ENCODE measurements at regions not wholly inside any gene's neighbourhood (a gene's known extent, or its start where the extent isn't known, plus 50 kb on each side); places are given as distances from the start of the nearest gene placed in this dataset.

- H3K23me2 ChIP-seq (ENCODE audit: insufficient read length, low read depth, low read length, poor library complexity, severe bottlenecking), result no peaks in the 10 kb centered on the region
- H4K5ac ChIP-seq (ENCODE audit: insufficient read length, low read depth, low read length), result no peak overlapping the region
- H2AK5ac ChIP-seq (ENCODE audit: insufficient read length, low read length), result no peak overlapping the region
- H2BK15ac ChIP-seq (ENCODE audit: low read depth, low read length), result no peak overlapping the region
- H3K79me2 ChIP-seq (ENCODE audit: insufficient read depth, low read length), result no peaks in the 10 kb centered on the region
- Mint-ChIP-seq H3K4me1 (peaks cover 5 to 8% of the 10 kb centered on the region in 2 experiments), H3K4me3 (no peak overlapping the region), H3K27ac (no peak overlapping the region), H3K36me3 (ENCODE audit: insufficient read depth in 1 of 3, low read depth in 3 of 3) (no peaks in the 10 kb centered on the region), H3K9me3 (no peaks in the 10 kb centered on the region), H3K27me3 (ENCODE audit: low read depth) (peaks cover 9% of the 10 kb centered on the region)
- H4K91ac ChIP-seq (ENCODE audit: insufficient read length, low read depth, low read length), result no peak overlapping the region
- H3K9me3 ChIP-seq (ENCODE audit: control insufficient read depth, low read depth, low read length), result no peaks in the 10 kb centered on the region
- no peaks in the 10 kb centered on the region for H3K79me1 ChIP-seq (ENCODE audit: insufficient read depth, low read depth, low read length, poor library complexity, severe bottlenecking)
- H3K56ac ChIP-seq (ENCODE audit: insufficient read length, low read depth, low read length), result no peak overlapping the region
- no peak overlapping the region for H3K23ac ChIP-seq (ENCODE audit: insufficient read length, low read depth, low read length)
- no peak overlapping the region for H2AFZ ChIP-seq (ENCODE audit: low read length)
- no peak overlapping the region for H3K27ac ChIP-seq (ENCODE audit: insufficient read length, low read depth, low read length)
- no peak overlapping the region for H3K9ac ChIP-seq (ENCODE audit: extremely low read depth, insufficient read length, low read length)
- H3K18ac ChIP-seq (ENCODE audit: insufficient read length, low read depth, low read length), result no peak overlapping the region
- H3K4me2 ChIP-seq (ENCODE audit: insufficient read depth, insufficient read length, low read length), result no peak overlapping the region
- H3K14ac ChIP-seq (ENCODE audit: insufficient read depth, low read length), result no peak overlapping the region
- H3K4me1 ChIP-seq (ENCODE audit: insufficient read depth, low read length), result no peaks in the 10 kb centered on the region
- no peak overlapping the region for H2BK120ac ChIP-seq (ENCODE audit: low read depth, low read length, poor library complexity, severe bottlenecking)
- no peaks in the 10 kb centered on the region for H4K20me1 ChIP-seq (ENCODE audit: control insufficient read depth, insufficient read depth, insufficient read length)
- no peak overlapping the region for H2BK20ac ChIP-seq (ENCODE audit: low read depth, low read length, poor library complexity, severe bottlenecking)
- H4K8ac ChIP-seq (replicated peaks; ENCODE audit: insufficient read length, low read depth, low read length), result no peak overlapping the region
- H3K4ac ChIP-seq (ENCODE audit: low read depth, low read length), result no peak overlapping the region
- no peaks in the 10 kb centered on the region for H3K27me3 ChIP-seq (ENCODE audit: insufficient read depth, low read length)
- no peak for TF ChIP-seq CTCF (conservative IDR thresholded peaks at IDR 0.05)
- WGBS (ENCODE audit: extremely low coverage, insufficient read length, low lambda C conversion rate), result no CpG with 5 or more reads among the region's 2 CpGs
- H2BK12ac ChIP-seq (ENCODE audit: insufficient read length, low read depth, low read length), result no peak overlapping the region
- H3T11ph ChIP-seq (ENCODE audit: low read length), result no peak overlapping the region
- H2BK5ac ChIP-seq (ENCODE audit: insufficient read length, low read length), result no peak overlapping the region
- no peak for DNase-seq
These were observed 137.5 kb downstream of the ZNF365 start for GRCh38 chr10:62511656-62512055.

Data from H9 (cell line).